Liver (tissue), 2 donors: ENCODE measurements at regions not wholly inside any gene's neighbourhood (a gene's known extent, or its start where the extent isn't known, plus 50 kb on each side); places are given as distances from the start of the nearest gene placed in this dataset.

Source experiments
- CTCF ChIP-seq: fragments of 150-350 bp; IDR thresholded peaks from 2 replicates; pipeline ENCODE4 v1.5.1; 2017; ENCODE audit warnings: improper control_type of control experiment, low read depth, low read length; ENCODE audit not compliant: missing input control
- ZBTB33 ChIP-seq: IDR thresholded peaks from 2 replicates; pipeline ENCODE4 v1.6.1; 2016; ENCODE audit warnings: antibody characterized with exemption
- donor health status: healthy.

- TF ChIP-seq CTCF = no peak
- TF ChIP-seq ZBTB33 = no peak
Observed at GRCh38 chr16:73545290-73545689, 497.4 kb upstream of the ZFHX3 start.
